Skeletal muscle tissue (tissue), 3 donors: ENCODE measurements at regions not wholly inside any gene's neighbourhood (a gene's known extent, or its start where the extent isn't known, plus 50 kb on each side); places are given as distances from the start of the nearest gene placed in this dataset.
"Not testable (repeated sequence)": the region's sequence is repeated elsewhere in the genome, so short reads cannot be mapped to it uniquely, and the experiment has no call there.

ENCODE experiments used
- H3K27ac ChIP-seq: one replicate; pipeline ENCODE4 v1.7.0; 2013; ENCODE audit warnings: mild to moderate bottlenecking, low read depth, low read length, inconsistent platforms
- H3K27me3 ChIP-seq, 3 donors: one replicate each; pipeline ENCODE4 v1.7.0; 2013; ENCODE audit warnings: low read length in 3 of 3; ENCODE audit not compliant: control insufficient read depth in 3 of 3, insufficient read depth in 3 of 3
- H3K36me3 ChIP-seq, 3 donors: one replicate each; pipeline ENCODE4 v1.7.0; 2013; ENCODE audit warnings: low read length in 3 of 3; ENCODE audit not compliant: control insufficient read depth in 3 of 3, insufficient read depth in 3 of 3
- H3K4me1 ChIP-seq, 3 donors: one replicate each; pipeline ENCODE4 v1.7.0; 2013; ENCODE audit warnings: low read length in 3 of 3, mild to moderate bottlenecking in 3 of 3; ENCODE audit not compliant: control insufficient read depth in 3 of 3, insufficient read depth in 3 of 3
- H3K4me3 ChIP-seq, 3 donors: one replicate each; pipeline ENCODE4 v1.7.0; 2013; ENCODE audit warnings: low read length in 3 of 3
- H3K9ac ChIP-seq, 3 donors: one replicate each; pipeline ENCODE4 v1.7.0; 2013; ENCODE audit warnings: low read length in 3 of 3, mild to moderate bottlenecking in 3 of 3, moderate library complexity in 2 of 3, low read depth in 1 of 3
- H3K9me3 ChIP-seq, 3 donors: one replicate each; pipeline ENCODE4 v1.7.0; 2013; ENCODE audit warnings: low read length in 3 of 3; ENCODE audit not compliant: control insufficient read depth in 3 of 3
- donor health status: Osteomylitis.

DNA sequence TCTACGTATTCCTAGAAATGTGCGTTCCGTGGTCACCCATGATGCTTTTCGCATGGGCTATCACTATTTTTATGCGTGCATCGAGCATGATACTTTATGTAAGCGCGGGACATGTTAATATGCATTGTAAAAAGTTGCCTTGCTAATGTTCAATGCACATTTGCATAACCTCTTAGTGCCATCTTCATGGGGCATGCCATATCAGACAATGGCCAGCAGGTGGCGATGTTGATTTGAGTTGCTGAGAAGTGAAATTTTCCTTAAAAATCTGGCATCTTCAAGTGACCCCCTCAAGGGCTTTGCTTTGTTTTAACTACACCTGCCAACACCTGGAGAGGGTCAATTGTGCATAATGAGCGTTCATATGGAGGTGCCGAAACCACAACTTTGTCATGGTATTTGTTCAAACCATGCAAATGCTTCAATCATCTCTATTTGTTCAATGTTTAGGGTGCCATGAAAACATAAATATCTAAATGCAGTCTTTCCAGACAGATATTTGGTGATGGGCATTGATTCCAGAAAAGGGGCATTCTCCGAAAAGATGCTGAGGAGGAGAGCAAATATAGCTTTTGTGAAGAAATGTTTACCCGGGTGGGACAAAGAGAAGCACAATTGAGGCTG lies 833.9 kb upstream of the PRKX start:
- Histone ChIP-seq H3K9me3 (no peaks in the 10 kb centered on the region), H3K27me3 (no peaks in the 10 kb centered on the region), H3K4me3 (no peak overlapping the region), H3K36me3 (no peaks in the 10 kb centered on the region), H3K4me1 (no peaks in the 10 kb centered on the region), H3K9ac (no peak overlapping the region), H3K27ac (no peak overlapping the region)

DNA sequence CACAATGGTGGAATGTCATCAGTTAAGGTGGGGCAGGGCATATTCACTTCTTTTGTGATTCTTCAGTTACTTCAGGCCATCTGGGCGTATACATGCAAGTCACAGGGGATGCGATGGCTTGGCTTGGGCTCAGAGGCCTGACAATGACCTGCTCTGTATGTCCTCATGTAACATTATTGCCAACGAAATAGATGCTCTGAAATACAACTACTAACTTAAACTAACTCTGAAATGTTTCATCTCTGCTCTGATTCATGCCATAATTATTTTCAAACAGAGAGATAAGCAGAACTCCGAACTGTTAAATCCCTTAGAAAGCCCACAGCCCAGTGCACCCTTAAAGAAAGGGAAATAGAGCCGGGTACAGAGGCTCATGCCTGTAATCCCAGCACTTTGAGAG lies 832.7 kb upstream of the PRKX start:
- not testable (repeated sequence) for H3K36me3 ChIP-seq, H3K9ac ChIP-seq, H3K4me3 ChIP-seq, H3K27me3 ChIP-seq, H3K27ac ChIP-seq, H3K4me1 ChIP-seq, H3K9me3 ChIP-seq

DNA sequence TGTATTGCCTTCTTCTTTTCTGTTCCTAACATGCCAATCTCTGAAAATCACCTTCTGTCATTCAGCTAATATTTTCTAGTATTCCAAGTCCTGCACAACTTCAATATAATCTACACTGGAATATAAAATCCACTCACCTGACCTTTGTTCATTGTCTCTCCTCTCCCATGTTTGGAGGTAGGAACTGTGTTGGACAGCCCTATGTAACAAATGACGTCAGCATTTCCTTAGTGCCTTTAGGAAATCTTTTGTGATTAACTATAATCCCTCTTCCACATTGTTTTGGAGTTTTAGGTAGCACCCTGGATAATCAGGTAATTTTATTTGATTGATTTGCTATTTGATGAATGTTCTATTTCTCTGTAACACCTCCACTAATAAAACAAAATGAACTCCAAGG lies 814.8 kb upstream of the PRKX start:
- H3K27ac ChIP-seq: no peak overlapping the region
- H3K9ac ChIP-seq: no peak overlapping the region
- H3K4me1 ChIP-seq: no peaks in the 10 kb centered on the region
- H3K27me3 ChIP-seq: no peaks in the 10 kb centered on the region
- H3K36me3 ChIP-seq: no peaks in the 10 kb centered on the region
- H3K4me3 ChIP-seq: no peak overlapping the region
- H3K9me3 ChIP-seq: no peaks in the 10 kb centered on the region

DNA sequence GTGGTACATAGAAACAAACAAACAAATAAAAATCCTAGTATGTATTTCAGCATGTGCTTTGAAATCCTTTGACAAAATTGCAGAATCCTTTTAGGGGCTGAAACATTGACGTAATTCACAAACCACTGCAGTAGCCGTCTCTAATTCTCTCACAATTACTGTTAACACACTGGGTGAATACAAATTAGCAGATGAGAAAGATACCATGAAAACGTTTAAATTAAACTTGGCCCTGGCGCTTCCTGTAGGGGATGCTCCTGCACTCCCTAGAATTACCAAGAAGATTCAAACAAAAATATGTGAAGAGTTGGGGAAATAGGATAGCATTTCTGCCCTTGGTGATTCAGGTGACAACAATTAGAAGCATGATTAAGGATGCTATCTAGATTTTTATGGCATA lies 772.5 kb upstream of the PRKX start:
- Histone ChIP-seq H3K4me1 (no peaks in the 10 kb centered on the region), H3K27ac (no peak overlapping the region), H3K27me3 (no peaks in the 10 kb centered on the region), H3K9me3 (no peaks in the 10 kb centered on the region), H3K36me3 (no peaks in the 10 kb centered on the region), H3K9ac (no peak overlapping the region), H3K4me3 (no peak overlapping the region)

- Histone ChIP-seq H3K36me3 (no peaks in the 10 kb centered on the region), H3K4me3 (no peak overlapping the region), H3K9me3 (no peaks in the 10 kb centered on the region), H3K27me3 (no peaks in the 10 kb centered on the region), H3K4me1 (no peaks in the 10 kb centered on the region), H3K9ac (no peak overlapping the region), H3K27ac (no peak overlapping the region)
Observed at GRCh38 chrX:4484266-4484665, 770.8 kb upstream of the PRKX start.

DNA sequence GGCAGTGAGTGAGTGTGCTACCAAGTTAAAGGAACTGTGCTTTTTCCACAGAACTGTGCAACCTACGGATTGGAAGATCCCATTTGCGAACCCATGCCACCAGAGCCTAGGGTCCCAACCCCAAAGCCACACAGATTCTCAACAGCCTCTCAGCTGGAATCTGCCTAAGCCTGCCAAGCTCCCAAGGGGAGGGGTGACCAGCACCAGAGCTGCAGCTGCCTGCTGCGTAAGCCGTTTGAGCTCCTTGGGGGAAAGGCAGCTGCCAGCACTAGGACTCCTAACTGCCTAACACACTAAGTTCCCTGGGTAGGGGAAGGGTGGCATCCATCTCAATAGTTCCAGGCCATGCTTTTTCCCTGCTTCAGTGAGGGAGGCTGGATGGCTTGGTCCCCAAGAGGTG lies 738.1 kb upstream of the PRKX start:
- H3K27me3 ChIP-seq: no peaks in the 10 kb centered on the region
- no peak overlapping the region for H3K4me3 ChIP-seq
- H3K27ac ChIP-seq: no peak overlapping the region
- H3K9me3 ChIP-seq: no peaks in the 10 kb centered on the region
- no peaks in the 10 kb centered on the region for H3K36me3 ChIP-seq
- no peaks in the 10 kb centered on the region for H3K4me1 ChIP-seq
- H3K9ac ChIP-seq: no peak overlapping the region

DNA sequence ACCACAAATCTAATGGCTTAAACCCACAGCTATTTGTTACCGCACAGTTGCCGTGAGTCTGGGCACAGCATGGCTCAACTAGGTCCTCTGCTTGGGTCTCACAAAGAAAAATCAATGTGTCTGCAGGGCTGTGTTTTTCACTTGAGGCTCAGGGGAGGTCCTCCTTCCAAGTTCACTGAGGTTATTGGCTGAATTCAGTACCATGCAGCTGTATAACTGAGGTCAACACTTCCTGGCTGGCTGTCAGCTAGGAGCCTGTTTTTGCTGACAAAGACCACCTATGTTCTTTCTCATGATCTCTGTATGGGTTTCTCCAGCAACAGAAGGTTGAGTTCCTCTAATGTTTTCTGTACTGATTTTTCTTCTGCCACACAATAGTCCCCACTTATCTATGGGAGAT lies 736.7 kb upstream of the PRKX start:
- no peaks in the 10 kb centered on the region for H3K9me3 ChIP-seq
- no peak overlapping the region for H3K27ac ChIP-seq
- no peak overlapping the region for H3K4me3 ChIP-seq
- no peak overlapping the region for H3K9ac ChIP-seq
- H3K4me1 ChIP-seq: no peaks in the 10 kb centered on the region
- H3K27me3 ChIP-seq: no peaks in the 10 kb centered on the region
- no peaks in the 10 kb centered on the region for H3K36me3 ChIP-seq

DNA sequence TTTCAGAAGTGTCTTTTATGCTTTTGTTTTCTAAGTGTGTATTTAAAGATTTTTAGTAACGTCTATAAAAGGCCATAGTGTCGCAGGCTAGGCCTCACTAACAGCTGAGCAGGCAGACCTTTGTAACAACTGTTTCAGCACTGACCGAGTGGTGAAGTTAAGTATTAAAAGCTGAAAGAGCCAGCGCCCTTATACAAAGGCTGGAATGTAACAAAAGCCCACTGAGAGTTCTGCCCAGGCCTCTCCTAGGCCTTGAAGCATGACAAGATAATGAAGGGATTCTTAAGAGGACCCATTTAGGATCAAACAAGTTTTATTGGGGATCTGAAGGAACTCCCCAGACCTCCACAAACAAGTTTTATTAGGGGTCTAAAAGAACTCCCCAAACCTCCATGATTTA lies 722.5 kb upstream of the PRKX start:
- Histone ChIP-seq H3K27ac (no peak overlapping the region), H3K27me3 (no peaks in the 10 kb centered on the region), H3K4me3 (no peak overlapping the region), H3K9ac (no peak overlapping the region), H3K36me3 (no peaks in the 10 kb centered on the region), H3K9me3 (no peaks in the 10 kb centered on the region), H3K4me1 (no peaks in the 10 kb centered on the region)

- H3K9ac ChIP-seq: no peak overlapping the region
Observed at GRCh38 chrX:4397471-4397870, 684.0 kb upstream of the PRKX start.

GRCh38 chrX:4382273-4382672 lies 668.8 kb upstream of the PRKX start:
- H3K36me3 ChIP-seq: no peaks in the 10 kb centered on the region
- no peaks in the 10 kb centered on the region for H3K9me3 ChIP-seq
- H3K27me3 ChIP-seq: no peaks in the 10 kb centered on the region
- no peak overlapping the region for H3K4me3 ChIP-seq
- H3K4me1 ChIP-seq: no peaks in the 10 kb centered on the region
- no peak overlapping the region for H3K9ac ChIP-seq
- no peak overlapping the region for H3K27ac ChIP-seq

More at GRCh38 chrX:4397471-4397870, 684.0 kb upstream of the PRKX start:
- H3K9me3 ChIP-seq: peaks cover 0 to 2% (median 0%) of the 10 kb centered on the region in 3 donors
- H3K36me3 ChIP-seq: no peaks in the 10 kb centered on the region
- no peaks in the 10 kb centered on the region for H3K4me1 ChIP-seq
- no peaks in the 10 kb centered on the region for H3K27me3 ChIP-seq
- H3K4me3 ChIP-seq: no peak overlapping the region
- H3K27ac ChIP-seq: no peak overlapping the region

- Histone ChIP-seq H3K4me3 (no peak overlapping the region), H3K27me3 (no peaks in the 10 kb centered on the region), H3K4me1 (no peaks in the 10 kb centered on the region), H3K27ac (no peak overlapping the region), H3K36me3 (no peaks in the 10 kb centered on the region), H3K9me3 (no peaks in the 10 kb centered on the region), H3K9ac (no peak overlapping the region)
Observed at GRCh38 chrX:4380710-4381109, 667.3 kb upstream of the PRKX start.
